NCI-H526 (cell line): ENCODE measurements at regions not wholly inside any gene's neighbourhood (a gene's known extent, or its start where the extent isn't known, plus 50 kb on each side); places are given as distances from the start of the nearest gene placed in this dataset.
"Not testable (repeated sequence)": the region's sequence is repeated elsewhere in the genome, so short reads cannot be mapped to it uniquely, and the experiment has no call there.

ENCODE experiments used
- DNase-seq, 2 experiments: peaks; one replicate each; lab custom pipeline; 2025; lab: John Stamatoyannopoulos, UW

GRCh38 chr2:193476171-193476800, 1281.6 kb upstream of the TMEFF2 start:
- DNase-seq: no peak

- no peak for DNase-seq
These were observed 1280.3 kb upstream of the TMEFF2 start for GRCh38 chr2:193475038-193475437.

- no peak for DNase-seq
These were observed 1274.5 kb upstream of the TMEFF2 start for GRCh38 chr2:193469251-193469650.

- no peak for DNase-seq
These were observed 1272.7 kb upstream of the TMEFF2 start for GRCh38 chr2:193467276-193467987.

GRCh38 chr2:193463011-193463410, 1268.3 kb upstream of the TMEFF2 start:
- DNase-seq: no peak

GRCh38 chr2:193462411-193462810, 1267.7 kb upstream of the TMEFF2 start:
- DNase-seq: no peak

- DNase-seq: no peak
These were observed 1266.8 kb upstream of the TMEFF2 start for GRCh38 chr2:193461431-193461934.

GRCh38 chr2:193446967-193447366, 1252.2 kb upstream of the TMEFF2 start:
- DNase-seq: no peak

GRCh38 chr2:193442293-193442692, 1247.6 kb upstream of the TMEFF2 start:
- DNase-seq: no peak

GRCh38 chr2:193428336-193428818, 1233.6 kb upstream of the TMEFF2 start:
- no peak for DNase-seq

- DNase-seq: not testable (repeated sequence)
These were observed 1217.6 kb upstream of the TMEFF2 start for GRCh38 chr2:193412368-193412767.

GRCh38 chr2:193409951-193410350, 1215.2 kb upstream of the TMEFF2 start:
- DNase-seq: no peak

- no peak for DNase-seq
These were observed 1187.8 kb upstream of the TMEFF2 start for GRCh38 chr2:193382583-193382982.

GRCh38 chr2:193377789-193378188, 1183.1 kb upstream of the TMEFF2 start:
- DNase-seq: no peak

GRCh38 chr2:193373120-193373519, 1178.4 kb upstream of the TMEFF2 start:
- DNase-seq: no peak

GRCh38 chr2:193371200-193371599, 1176.5 kb upstream of the TMEFF2 start:
- no peak for DNase-seq

GRCh38 chr2:193368615-193369014, 1173.9 kb upstream of the TMEFF2 start:
- DNase-seq: no peak

- no peak for DNase-seq
These were observed 1162.8 kb upstream of the TMEFF2 start for GRCh38 chr2:193357508-193357907.

- not testable (repeated sequence) for DNase-seq
These were observed 1158.0 kb upstream of the TMEFF2 start for GRCh38 chr2:193352665-193353242.

GRCh38 chr2:193350509-193350908, 1155.8 kb upstream of the TMEFF2 start:
- no peak for DNase-seq

GRCh38 chr2:193349642-193350041, 1154.9 kb upstream of the TMEFF2 start:
- no peak for DNase-seq

- peak; percentile 10 to 28 for DNase-seq
These were observed 1153.3 kb upstream of the TMEFF2 start for GRCh38 chr2:193348055-193348454.

- DNase-seq: no peak
These were observed 1142.0 kb upstream of the TMEFF2 start for GRCh38 chr2:193336781-193337180.
